KBM-7 (cell line): ENCODE measurements at regions not wholly inside any gene's neighbourhood (a gene's known extent, or its start where the extent isn't known, plus 50 kb on each side); places are given as distances from the start of the nearest gene placed in this dataset.

Experiments used
- DNase-seq: peaks from one replicate; pipeline ENCODE4 v3.0.0-alpha.2; 2015
- in situ Hi-C: fragments of 300-500 bp; cut with MboI; formaldehyde crosslinking; loops from 2 replicates; pipeline ENCODE4 v1.14.3; 2020; ENCODE audit warnings: low sequenced_read_pairs, low pct_unique_long_range_greater_than_20kb, mixed read lengths

DNA sequence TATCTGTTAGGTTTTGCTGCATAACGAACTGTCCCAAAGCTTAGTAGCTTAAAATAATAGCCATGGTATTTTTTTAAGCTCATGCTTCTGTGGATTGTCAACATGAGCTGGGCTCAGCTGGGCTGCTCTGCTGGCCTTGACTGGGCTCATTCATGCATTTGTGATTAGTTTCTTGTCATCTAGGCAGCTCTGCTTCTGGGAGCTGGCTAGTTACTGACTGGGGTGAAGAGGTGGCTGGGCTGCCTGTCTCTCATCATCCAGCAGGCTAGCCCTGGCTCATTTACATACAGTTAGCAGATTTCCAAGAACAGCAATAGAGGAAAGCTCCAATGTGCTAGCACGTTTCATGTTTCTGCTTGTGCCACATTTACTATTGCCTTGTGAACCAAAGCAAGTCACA is 165.1 kb upstream of the PCSK2 start:
- no peak for DNase-seq
- in situ Hi-C loops: no loop called here

DNA sequence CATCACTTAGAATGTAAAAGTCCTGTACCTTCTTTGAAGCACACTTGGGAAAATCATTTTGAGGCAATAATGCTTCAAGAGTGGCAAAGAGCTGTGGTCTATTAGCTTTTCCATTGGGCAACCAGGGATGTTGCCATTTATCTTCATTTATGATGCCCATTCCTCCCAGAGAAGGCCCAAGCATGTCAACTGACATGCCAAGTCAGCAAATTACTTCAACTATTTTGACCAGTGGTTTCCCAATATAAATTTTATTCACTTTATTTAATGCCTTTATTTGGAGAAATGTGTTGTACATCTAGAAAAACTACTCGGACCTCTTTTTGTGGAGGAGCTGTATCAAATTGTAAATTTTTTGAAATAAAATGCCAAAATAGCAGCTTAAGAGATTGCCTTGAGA is 164.1 kb upstream of the PCSK2 start:
- in situ Hi-C loops: no loop called here

DNA sequence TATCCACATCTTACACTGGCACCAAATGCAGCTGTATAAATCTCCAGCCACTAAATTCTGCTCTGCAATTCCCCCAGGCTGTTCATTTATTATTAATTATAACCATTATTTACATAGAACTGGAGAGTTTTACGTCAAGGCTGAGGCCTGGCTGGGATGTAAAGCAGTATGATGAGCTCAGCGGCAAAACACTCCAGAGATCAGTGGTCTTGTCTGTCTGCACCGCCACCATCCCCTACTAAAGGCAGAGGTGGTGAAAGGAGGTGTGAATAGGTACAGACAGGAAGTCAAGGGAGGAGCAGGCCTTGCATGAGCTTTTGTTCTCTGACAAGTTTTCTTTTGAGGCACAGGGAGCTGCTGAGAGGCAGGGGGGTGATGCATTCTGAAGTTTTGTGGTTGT is 159.9 kb upstream of the PCSK2 start:
- no peak for DNase-seq
- in situ Hi-C loops: no loop called here

More for the DNA sequence above, 164.1 kb upstream of the PCSK2 start:
- DNase-seq: no peak

DNA sequence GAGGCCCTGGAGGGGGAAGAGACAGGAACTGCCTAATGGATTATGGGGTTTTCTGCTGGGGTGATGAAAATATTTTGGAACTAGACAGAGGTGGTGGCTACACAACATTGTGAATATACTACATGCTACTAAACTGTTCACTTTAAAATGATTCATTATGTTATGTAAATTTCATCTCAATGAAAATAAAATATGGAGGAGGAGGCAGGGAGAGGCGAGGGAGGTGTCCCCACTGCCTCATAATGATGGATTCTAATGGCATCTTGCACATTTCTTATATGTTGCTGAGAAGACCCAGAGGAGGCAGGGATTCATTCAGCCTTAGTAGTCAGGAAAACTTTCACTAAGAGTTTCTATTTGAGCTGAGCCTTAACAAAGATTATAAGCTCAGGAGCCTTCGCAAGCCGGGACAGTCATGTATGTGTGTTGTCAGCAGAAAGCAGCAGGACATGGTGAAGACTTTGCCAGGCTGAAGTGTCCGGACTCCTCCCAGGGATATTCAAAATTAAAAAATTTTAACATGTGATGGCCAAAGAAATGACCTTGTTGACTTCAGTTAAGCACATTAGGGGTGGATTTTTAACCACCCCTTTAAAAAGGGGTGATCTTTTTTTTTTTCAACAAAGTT is 158.6 kb upstream of the PCSK2 start:
- in situ Hi-C loops: no loop called here
- DNase-seq: no peak

DNA sequence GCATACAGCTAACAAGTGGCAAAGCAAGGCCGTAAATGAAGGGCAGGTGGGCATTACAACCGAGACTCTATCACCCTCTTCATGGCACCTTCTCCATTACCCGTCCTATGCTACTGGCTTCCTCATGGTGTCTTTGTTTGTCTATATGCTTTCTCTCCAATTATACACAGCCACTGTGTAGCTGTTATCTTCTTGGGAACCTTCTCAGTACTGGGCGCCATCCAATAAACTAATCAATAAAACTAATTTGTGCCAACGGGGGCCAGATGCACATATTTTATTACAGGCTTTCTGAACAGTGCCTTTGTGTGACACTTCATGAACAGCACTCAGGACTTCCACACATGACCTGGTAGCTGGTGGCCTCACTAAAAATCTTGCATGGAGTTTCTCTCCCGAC is 149.8 kb upstream of the PCSK2 start:
- in situ Hi-C loops: no loop called here
- no peak for DNase-seq

DNA sequence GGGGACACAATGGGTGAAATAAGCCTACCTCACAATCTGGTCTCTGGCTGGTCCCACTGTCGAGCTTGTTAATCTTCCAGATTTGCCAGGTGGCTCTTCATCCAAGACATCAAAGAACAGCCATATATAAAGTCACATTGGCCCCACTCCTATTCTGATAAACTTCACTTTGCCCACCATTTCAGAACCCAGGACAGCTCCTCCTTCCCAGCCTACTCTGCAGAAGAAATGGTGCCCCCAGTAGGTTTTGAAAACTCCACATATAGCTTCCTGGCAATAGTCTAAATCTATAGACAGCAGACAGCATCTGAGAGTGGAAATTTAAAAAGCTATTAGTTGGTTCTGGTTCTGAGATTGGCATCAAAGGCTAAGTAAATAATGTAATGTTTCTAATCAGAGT is 143.1 kb upstream of the PCSK2 start:
- in situ Hi-C loops: no loop called here

DNA sequence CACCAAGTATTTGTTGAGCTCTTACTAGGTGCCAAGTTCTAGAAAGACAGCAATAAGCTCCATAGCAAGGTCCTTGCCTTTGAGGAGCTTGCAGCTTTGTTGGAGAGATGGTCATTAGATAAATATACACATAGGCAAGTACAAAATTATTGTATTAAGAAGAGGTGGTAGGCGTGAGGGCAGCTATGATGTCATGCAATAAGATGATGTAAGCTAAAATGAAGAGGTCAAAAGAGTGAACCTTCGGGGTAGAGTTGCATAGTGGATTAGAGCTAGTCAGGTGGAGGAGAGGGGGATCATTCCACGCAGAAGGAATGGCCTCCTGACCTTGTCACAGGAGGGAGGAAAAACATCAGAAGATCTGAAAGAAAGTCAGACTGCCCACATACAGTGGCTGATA is 141.9 kb upstream of the PCSK2 start:
- in situ Hi-C loops: no loop called here
- no peak for DNase-seq

More for the DNA sequence above, 143.1 kb upstream of the PCSK2 start:
- DNase-seq: peak; percentile 14

DNA sequence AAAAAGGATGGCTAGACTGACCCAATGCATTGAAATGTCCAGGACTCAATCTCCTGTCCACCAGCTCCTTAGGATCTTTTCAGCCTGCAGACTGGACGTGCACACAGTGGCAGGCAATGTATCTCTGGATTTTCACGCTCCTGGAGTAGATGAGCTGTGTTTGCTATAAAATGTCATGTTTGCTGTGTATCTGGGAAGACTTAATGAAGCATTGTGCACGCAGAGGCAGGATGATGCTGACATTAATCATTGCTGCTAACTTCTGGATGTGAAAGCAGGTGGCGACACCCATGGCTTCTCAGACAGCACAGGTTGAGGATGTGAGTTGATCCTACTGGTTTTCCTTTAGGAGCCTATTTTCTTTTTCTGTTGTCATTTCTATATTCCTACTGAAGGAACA is 133.1 kb upstream of the PCSK2 start:
- in situ Hi-C loops: no loop called here
- DNase-seq: no peak

DNA sequence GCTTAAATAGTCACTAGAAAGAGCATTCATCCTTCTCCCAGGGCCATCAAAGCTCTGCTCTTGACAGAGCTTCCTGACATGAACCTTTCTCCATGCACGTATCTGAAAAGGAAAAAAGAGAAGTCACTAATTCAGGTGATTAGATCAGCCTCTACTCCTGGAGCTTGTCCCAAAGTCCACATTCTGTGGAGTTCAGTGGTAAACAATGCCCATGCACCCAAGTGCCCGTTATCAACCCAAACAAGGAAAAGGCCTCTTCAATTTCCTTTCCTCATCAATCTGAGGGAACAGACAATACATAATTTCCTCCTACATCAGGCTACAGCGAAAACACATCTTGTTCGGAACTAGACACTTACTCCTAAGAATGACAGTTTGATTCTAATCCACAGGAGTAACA is 129.2 kb upstream of the PCSK2 start:
- no peak for DNase-seq
- in situ Hi-C loops: no loop called here

DNA sequence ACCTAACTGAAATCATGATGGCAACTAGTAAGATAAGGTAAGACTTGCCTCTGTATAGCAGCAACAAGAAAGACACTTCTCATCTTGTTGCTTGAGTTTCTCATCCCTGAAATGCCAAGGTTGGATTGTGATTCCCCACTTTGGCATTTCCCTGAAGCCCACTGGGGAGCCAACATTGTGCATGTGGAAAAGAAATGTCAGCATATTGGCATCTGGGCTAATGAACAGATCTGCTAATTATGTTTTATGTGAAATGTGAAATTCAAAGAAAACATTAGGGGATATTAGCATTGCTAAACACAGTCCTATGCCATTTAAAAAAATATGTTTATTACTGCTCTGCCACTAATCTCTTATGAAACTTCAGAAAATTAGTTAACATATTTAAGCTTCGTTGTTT is 126.3 kb upstream of the PCSK2 start:
- DNase-seq: no peak
- in situ Hi-C loops: no loop called here

DNA sequence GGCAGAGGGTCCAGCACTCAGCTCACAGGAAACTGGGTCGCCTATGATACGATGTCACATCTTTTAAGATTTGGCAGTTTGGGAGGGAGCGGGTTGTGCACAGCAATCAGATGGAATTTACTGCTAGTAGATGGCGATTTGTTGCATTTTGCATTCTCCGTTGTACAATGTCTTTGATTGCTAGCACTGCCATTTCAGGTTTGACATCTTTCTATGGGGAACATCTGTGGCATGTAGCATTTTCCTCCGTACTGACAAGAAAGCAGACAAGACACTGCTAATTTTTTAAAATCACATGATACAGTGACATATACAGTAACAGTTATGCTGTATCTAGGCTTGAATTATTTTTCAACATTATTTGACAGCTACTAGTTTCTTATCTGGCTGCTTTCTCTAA is 119.7 kb upstream of the PCSK2 start:
- in situ Hi-C loops: no loop called here
- DNase-seq: no peak

DNA sequence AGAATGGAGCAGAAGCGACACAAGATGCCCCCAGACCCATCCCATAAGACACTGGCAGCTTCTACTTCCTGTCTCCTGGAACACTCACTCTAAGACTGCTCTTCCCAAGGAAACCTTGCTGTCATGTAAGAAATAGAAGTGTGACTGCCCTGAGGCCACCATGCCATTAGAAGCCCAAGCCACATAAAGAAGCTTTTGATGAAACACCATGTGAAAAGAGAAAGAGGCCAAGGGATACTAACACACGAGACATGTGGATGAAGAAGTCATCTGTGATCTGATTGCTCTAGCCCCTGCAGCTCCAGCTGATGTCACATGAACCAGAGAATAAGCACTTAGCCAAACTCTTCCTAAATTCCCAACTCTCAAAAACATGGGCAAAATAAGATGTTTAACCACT is 117.9 kb upstream of the PCSK2 start:
- DNase-seq: no peak
- in situ Hi-C loops: no loop called here

DNA sequence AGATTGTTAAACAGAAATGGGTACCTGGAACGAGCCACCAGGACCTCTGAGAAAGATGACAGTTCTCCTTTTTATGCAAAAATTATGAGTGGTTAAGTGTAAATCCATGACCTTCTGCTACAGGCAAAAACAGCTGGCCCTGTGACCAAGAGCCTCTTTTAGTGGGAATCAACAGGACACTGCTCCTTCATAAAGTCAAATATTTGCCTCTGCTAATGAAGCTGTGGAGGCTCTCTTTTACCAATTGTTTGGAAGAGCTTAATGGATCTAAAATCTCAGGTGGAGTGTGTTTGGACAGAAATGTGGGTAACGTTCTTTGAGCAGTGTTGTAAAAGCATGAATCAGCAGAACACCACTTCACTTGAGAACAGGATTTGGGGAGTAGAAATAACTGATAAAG is 117.5 kb upstream of the PCSK2 start:
- no peak for DNase-seq
- in situ Hi-C loops: no loop called here

DNA sequence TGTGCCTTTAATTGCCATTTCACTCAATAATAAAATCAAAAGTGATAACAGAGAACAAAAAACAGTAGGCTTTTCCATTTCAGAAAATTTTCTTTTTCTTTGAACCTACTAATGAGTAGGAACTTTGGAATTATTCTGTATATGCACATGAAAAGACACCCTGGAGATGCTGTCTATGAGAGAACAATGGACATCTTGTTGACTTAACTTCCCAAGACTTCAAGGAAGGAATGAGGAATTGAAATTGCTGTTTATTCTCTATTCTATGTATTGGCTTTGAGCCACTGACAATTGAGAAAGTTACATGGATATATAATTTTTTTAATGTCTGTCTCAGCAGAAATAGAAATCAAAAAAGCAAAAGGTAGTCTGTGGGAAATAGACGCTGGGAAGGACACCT is 98.6 kb upstream of the PCSK2 start:
- in situ Hi-C loops: no loop called here
- no peak for DNase-seq

DNA sequence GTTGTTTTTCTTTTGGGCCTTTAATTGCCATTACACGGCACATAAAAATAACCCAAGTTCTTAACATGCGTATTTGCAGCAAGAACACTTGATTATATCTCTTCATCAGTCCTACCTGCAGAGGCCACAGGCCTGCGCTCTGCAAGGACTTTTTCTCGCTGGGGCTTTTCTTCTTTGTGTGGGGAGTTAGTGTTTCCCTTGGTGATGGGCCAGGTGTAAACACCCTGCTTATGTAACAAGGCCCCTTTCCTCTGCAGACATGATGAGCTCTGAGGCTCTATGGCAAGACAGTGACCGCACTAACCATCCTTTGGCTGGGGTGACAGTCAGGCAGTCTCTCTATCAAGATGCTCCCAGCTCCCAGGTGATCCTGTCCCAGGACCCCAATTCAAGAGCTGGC is 97.8 kb upstream of the PCSK2 start:
- no peak for DNase-seq
- in situ Hi-C loops: no loop called here

DNA sequence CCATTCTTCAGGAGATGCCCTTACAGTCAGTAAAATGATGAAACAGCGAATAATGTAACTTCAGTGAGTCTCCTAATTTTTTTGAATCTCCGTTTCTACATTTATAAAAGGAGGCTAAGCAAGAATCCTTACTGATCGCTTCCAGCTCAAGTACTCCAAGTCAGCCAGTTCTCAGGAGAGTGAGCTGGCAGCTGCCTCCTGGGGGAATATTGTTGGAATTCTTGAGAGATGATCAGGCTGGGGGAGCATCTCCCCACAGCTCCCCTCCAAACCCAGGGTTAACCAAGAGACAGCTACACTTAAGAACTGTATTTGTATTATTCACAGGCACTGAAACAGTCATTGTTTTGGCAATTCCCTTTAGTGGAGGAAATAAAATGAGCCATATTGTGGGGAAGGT is 89.1 kb upstream of the PCSK2 start:
- in situ Hi-C loops: no loop called here
- DNase-seq: no peak

DNA sequence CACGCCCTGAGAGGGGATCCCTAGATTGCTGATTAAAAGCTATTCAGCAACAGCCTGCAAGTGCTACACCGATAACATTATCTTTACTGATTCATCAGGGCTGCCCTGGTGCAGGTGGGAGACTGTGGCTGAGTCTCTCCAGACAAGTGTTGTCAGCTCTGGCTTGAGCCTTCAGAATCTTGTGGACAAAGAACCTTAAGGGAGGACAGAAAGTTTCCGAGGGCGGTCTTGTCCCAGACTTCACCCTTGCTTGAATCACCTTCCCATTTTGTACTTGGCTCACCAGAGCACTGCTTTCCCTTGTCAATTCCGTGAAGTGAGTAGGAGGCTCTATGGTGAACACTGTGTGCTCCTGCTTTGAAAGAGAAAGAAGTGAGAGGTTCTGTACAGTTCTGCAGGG is 88.6 kb upstream of the PCSK2 start:
- no peak for DNase-seq
- in situ Hi-C loops: no loop called here

DNA sequence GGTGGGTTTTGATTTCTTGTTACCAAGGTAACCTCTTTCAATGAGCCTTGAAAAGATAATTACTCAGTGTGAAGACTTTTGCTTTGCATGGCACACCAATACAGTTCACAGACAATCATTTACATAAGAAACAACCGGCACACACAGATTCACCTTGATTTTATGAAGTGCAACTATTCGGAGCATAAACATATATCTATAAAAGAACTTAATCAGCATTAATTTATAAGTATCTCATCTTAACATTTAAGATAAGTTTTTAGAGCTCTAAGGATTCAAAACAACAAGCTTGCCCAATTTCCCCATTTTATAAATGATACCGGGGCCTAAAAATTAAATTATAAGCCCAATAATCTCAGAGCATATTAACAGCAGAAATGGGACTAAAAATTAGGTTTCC is 85.9 kb upstream of the PCSK2 start:
- DNase-seq: no peak
- in situ Hi-C loops: no loop called here

DNA sequence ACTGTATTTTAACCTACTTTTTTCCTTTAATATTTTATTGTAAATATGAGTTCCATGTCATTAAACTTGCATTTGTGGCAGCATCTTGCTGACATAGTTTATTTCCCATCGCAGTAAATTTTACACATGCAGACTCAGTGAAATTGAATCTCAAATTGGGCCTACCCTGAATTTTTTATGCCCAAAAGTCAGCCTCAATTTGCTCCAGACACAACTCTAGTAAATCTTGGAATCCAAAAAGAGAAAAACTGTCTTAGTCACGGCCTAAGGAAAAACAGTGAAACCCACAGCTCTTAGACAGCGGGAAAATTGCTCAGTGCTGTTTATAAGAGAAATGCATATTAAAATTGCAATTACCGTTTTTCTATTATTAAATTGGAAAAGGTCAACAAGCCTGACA is 85.3 kb upstream of the PCSK2 start:
- no peak for DNase-seq
- in situ Hi-C loops: no loop called here

DNA sequence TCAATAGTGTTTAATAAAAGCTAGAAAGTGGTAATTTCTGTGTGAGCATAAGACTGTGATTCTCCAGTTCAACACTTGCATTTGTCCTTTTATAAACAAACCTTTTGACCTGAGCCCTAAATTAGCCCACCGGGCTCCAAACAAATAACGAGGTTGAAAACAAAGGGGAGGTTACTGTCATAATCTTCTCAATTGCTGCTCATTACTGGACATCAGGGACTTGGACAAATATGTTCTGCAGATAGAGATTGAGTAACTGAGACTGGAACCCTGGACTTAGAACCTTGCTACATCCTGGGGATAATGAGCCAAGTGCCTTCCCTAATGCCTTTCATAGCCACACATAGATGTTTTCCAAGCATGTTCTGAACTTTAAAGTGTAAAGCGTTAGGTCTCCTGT is 84.2 kb upstream of the PCSK2 start:
- no peak for DNase-seq
- in situ Hi-C loops: no loop called here

DNA sequence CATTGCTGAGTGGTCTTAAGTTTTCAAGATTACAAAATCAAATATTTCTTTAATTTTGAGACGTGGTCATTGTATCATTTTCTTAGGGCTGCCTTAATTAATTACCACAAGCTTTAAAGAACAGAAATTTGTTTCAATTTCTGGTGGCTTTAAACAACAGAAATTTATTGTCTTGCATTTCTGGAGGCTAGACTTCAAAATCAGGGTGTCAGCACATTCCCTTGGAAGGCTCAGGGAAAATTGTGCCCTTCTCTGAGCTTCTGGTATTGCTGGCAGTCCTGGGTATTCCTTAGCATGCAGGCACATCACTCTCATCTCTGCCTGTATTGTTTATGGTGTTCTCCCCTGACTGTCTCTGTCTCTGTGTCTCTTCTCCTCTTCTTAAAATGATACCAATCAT is 76.0 kb upstream of the PCSK2 start:
- in situ Hi-C loops: no loop called here
- DNase-seq: no peak

DNA sequence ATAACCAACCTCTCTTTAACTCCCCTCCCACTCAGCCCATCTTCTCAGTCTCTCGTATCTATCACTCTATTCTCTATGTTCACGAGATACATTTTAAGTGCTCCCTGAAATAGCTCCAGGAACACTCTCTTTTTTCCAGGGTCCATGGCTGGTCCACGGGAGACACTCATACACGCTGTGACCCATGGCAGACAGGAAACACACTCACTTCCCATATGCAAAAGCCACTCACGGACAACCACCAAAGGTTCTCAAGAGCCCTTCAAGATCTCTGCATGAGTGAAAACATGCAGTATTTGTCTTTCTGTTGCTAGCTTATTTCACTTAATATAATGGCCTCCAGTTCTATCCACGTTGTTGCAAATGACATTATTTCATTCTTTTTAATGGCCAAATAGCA is 71.4 kb upstream of the PCSK2 start:
- no peak for DNase-seq
- in situ Hi-C loops: no loop called here
